CD4-positive, CD25-positive, alpha-beta regulatory T cell (primary cell): ENCODE measurements at regions not wholly inside any gene's neighbourhood (a gene's known extent, or its start where the extent isn't known, plus 50 kb on each side); places are given as distances from the start of the nearest gene placed in this dataset.

Source experiments
- ATAC-seq, 2 donors: fragments of 150-1000 bp; cut with Tn5 transposase; one replicate each; pipeline ENCODE4 v1.10.0; 2021; ENCODE audit warnings: low read depth in 2 of 2, moderate number of reproducible peaks in 2 of 2, moderate library complexity in 1 of 2
- DNase-seq, 3 donors: peaks; one replicate each; pipeline versions ENCODE4 v3.0.0 to v3.0.0-alpha.2; 2012 to 2022; ENCODE audit warnings: mixed read lengths in 1 of 3
- H3K27ac ChIP-seq: one replicate; pipeline ENCODE4 v1.7.0; 2013; ENCODE audit warnings: mild to moderate bottlenecking, low read length; ENCODE audit not compliant: insufficient read depth, poor library complexity, severe bottlenecking
- H3K27me3 ChIP-seq: one replicate; pipeline ENCODE4 v1.7.0; 2013; ENCODE audit warnings: low read length; ENCODE audit not compliant: control insufficient read depth, insufficient read depth
- H3K36me3 ChIP-seq: one replicate; pipeline ENCODE4 v1.7.0; 2013; ENCODE audit warnings: mild to moderate bottlenecking, low read length, moderate library complexity; ENCODE audit not compliant: control insufficient read depth, insufficient read depth
- H3K4me1 ChIP-seq: 2 replicates; pipeline ENCODE4 v1.7.0; 2013; ENCODE audit warnings: mild to moderate bottlenecking, low read length; ENCODE audit not compliant: insufficient read depth, control insufficient read depth, poor library complexity, severe bottlenecking
- H3K4me3 ChIP-seq: one replicate; pipeline ENCODE4 v1.7.0; 2013; ENCODE audit warnings: low read depth, mild to moderate bottlenecking, low read length, moderate library complexity
- H3K9me3 ChIP-seq, 2 experiments: 1 replicate in 1 of 2; 2 replicates in 1 of 2; pipeline ENCODE4 v1.7.0; 2013; ENCODE audit warnings: low read length in 2 of 2, mild to moderate bottlenecking in 1 of 2, moderate library complexity in 1 of 2; ENCODE audit not compliant: control insufficient read depth in 2 of 2
- H3K27ac Mint-ChIP-seq, 3 donors: one replicate each; pipeline ENCODE4 v1.8.0; 2020 to 2022; ENCODE audit warnings: mild to moderate bottlenecking in 3 of 3, mixed read lengths in 3 of 3, moderate library complexity in 2 of 3
- H3K27me3 Mint-ChIP-seq: one replicate; pipeline ENCODE4 v1.8.0; 2022; ENCODE audit warnings: mild to moderate bottlenecking, mixed read lengths
- H3K36me3 Mint-ChIP-seq: one replicate; pipeline ENCODE4 v1.8.0; 2020; ENCODE audit warnings: mixed read lengths
- H3K4me1 Mint-ChIP-seq, 4 donors: one replicate each; pipeline ENCODE4 v1.8.0; 2020 to 2022; ENCODE audit warnings: mixed read lengths in 4 of 4, mild to moderate bottlenecking in 1 of 4
- H3K4me3 Mint-ChIP-seq, 4 donors: one replicate each; pipeline ENCODE4 v1.8.0; 2020 to 2022; ENCODE audit warnings: mild to moderate bottlenecking in 4 of 4, mixed read lengths in 4 of 4, moderate library complexity in 3 of 4
- H3K9me3 Mint-ChIP-seq, 7 donors: one replicate each; pipeline ENCODE4 v1.8.0; 2020 to 2022; ENCODE audit warnings: mixed read lengths in 7 of 7, mild to moderate bottlenecking in 3 of 7, moderate library complexity in 2 of 7

- H3K9me3 Mint-ChIP-seq: peaks cover 2 to 10% (median 5%) of the 10 kb centered on the region in 7 donors
- no peaks in the 10 kb centered on the region for H3K36me3 ChIP-seq
- H3K27me3 Mint-ChIP-seq: peaks cover 5% of the 10 kb centered on the region
- no peaks in the 10 kb centered on the region for H3K36me3 Mint-ChIP-seq
- H3K4me3 Mint-ChIP-seq: no peak overlapping the region
- DNase-seq (no peak), ATAC-seq (no peak)
- H3K27ac Mint-ChIP-seq: no peak overlapping the region
- no peaks in the 10 kb centered on the region for H3K4me1 Mint-ChIP-seq
- H3K27ac ChIP-seq: no peak overlapping the region
- no peak overlapping the region for H3K4me3 ChIP-seq
- no peaks in the 10 kb centered on the region for H3K4me1 ChIP-seq
- H3K27me3 ChIP-seq: no peaks in the 10 kb centered on the region
- no peaks in the 10 kb centered on the region for H3K9me3 ChIP-seq
These were observed 902.9 kb downstream of the LTN1 start for GRCh38 chr21:28089599-28090441.

GRCh38 chr21:28086861-28087581, 905.7 kb downstream of the LTN1 start:
- H3K27me3 ChIP-seq: no peaks in the 10 kb centered on the region
- ATAC-seq (no peak), DNase-seq (no peak)
- H3K9me3 ChIP-seq: no peaks in the 10 kb centered on the region
- Mint-ChIP-seq H3K27me3 (peaks cover 5% of the 10 kb centered on the region), H3K4me3 (no peak overlapping the region), H3K27ac (no peak overlapping the region), H3K4me1 (no peaks in the 10 kb centered on the region), H3K9me3 (peaks cover 2 to 10% (median 4%) of the 10 kb centered on the region in 7 donors), H3K36me3 (no peaks in the 10 kb centered on the region)
- H3K27ac ChIP-seq: no peak overlapping the region
- no peak overlapping the region for H3K4me3 ChIP-seq
- no peaks in the 10 kb centered on the region for H3K36me3 ChIP-seq
- no peaks in the 10 kb centered on the region for H3K4me1 ChIP-seq

DNA sequence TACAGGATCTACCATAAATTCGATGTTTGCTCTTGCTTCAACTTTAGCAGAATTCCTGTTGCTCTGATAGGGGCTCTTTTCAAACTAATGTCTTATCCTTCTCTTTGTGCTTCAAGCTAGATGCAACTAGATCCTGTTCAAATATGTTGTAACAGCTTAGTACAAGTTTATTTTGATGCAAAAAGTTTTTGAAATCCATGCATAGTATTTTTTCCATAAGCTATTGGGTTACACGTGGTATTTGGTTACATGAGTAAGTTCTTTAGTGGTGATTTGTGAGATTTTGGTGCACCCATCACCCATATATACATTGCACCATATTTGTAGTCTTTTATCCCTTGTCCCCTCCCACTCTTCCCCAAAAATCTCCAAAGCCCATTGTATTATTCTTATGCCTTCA, 907.7 kb downstream of the LTN1 start:
- DNase-seq (no peak), ATAC-seq (no peak)
- H3K36me3 Mint-ChIP-seq: no peaks in the 10 kb centered on the region
- Histone ChIP-seq H3K4me3 (no peak overlapping the region), H3K4me1 (no peaks in the 10 kb centered on the region), H3K27me3 (no peaks in the 10 kb centered on the region), H3K36me3 (no peaks in the 10 kb centered on the region), H3K9me3 (no peaks in the 10 kb centered on the region), H3K27ac (no peak overlapping the region)
- no peak overlapping the region for H3K27ac Mint-ChIP-seq
- H3K27me3 Mint-ChIP-seq: peaks cover 4% of the 10 kb centered on the region
- no peaks in the 10 kb centered on the region for H3K4me1 Mint-ChIP-seq
- no peak overlapping the region for H3K4me3 Mint-ChIP-seq
- H3K9me3 Mint-ChIP-seq: peaks cover 0 to 10% (median 5%) of the 10 kb centered on the region in 7 donors

DNA sequence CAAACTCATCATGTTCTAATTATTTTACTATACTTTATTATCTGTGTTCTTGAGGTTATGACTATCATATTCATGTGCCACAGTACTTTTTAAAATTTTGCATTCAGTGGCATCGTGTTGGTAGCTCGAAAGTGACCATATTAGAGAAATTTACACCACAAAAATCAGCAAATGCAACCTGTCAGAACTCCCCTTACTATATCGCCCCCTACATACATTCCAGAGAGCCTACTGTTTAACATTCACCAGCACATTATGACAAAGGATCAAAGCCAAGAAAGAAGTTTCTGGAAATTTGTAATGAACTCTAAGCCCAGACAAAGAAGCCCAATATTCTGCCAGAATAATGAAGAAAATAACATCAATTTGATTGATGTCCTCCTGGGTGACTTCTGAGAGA, 909.3 kb downstream of the LTN1 start:
- Mint-ChIP-seq H3K27me3 (peaks cover 4% of the 10 kb centered on the region), H3K36me3 (no peaks in the 10 kb centered on the region), H3K4me1 (no peaks in the 10 kb centered on the region), H3K27ac (no peak overlapping the region), H3K9me3 (peaks cover 0 to 10% (median 6%) of the 10 kb centered on the region in 7 donors), H3K4me3 (no peak overlapping the region)
- Histone ChIP-seq H3K27me3 (no peaks in the 10 kb centered on the region), H3K9me3 (no peaks in the 10 kb centered on the region), H3K27ac (no peak overlapping the region), H3K4me3 (no peak overlapping the region), H3K36me3 (no peaks in the 10 kb centered on the region), H3K4me1 (no peaks in the 10 kb centered on the region)
- no peak for DNase-seq
- no peak for ATAC-seq

- DNase-seq: no peak
- no peak overlapping the region for H3K4me3 Mint-ChIP-seq
- no peak for ATAC-seq
- Histone ChIP-seq H3K4me3 (no peak overlapping the region), H3K36me3 (no peaks in the 10 kb centered on the region), H3K4me1 (no peaks in the 10 kb centered on the region), H3K9me3 (no peaks in the 10 kb centered on the region), H3K27ac (no peak overlapping the region), H3K27me3 (no peaks in the 10 kb centered on the region)
- no peaks in the 10 kb centered on the region for H3K4me1 Mint-ChIP-seq
- peaks cover 0 to 7% (median 2%) of the 10 kb centered on the region in 7 donors for H3K9me3 Mint-ChIP-seq
- no peaks in the 10 kb centered on the region for H3K36me3 Mint-ChIP-seq
- no peak overlapping the region for H3K27ac Mint-ChIP-seq
- H3K27me3 Mint-ChIP-seq: peaks cover 4% of the 10 kb centered on the region
These were observed 914.6 kb downstream of the LTN1 start for GRCh38 chr21:28078126-28078525.

- DNase-seq: no peak
- Histone ChIP-seq H3K4me1 (no peaks in the 10 kb centered on the region), H3K4me3 (no peak overlapping the region), H3K27ac (no peak overlapping the region), H3K36me3 (no peaks in the 10 kb centered on the region), H3K27me3 (no peaks in the 10 kb centered on the region), H3K9me3 (no peaks in the 10 kb centered on the region)
- Mint-ChIP-seq H3K27me3 (no peaks in the 10 kb centered on the region), H3K4me3 (no peak overlapping the region), H3K36me3 (no peaks in the 10 kb centered on the region), H3K4me1 (no peaks in the 10 kb centered on the region), H3K27ac (no peak overlapping the region), H3K9me3 (peaks cover 1 to 12% (median 5%) of the 10 kb centered on the region in 7 donors)
- ATAC-seq: no peak
These were observed 918.0 kb downstream of the LTN1 start for GRCh38 chr21:28074676-28075075.

- no peaks in the 10 kb centered on the region for H3K4me1 Mint-ChIP-seq
- H3K27me3 Mint-ChIP-seq: no peaks in the 10 kb centered on the region
- no peak for DNase-seq
- Histone ChIP-seq H3K27me3 (no peaks in the 10 kb centered on the region), H3K4me1 (no peaks in the 10 kb centered on the region), H3K27ac (no peak overlapping the region), H3K36me3 (no peaks in the 10 kb centered on the region), H3K9me3 (no peaks in the 10 kb centered on the region), H3K4me3 (no peak overlapping the region)
- no peak for ATAC-seq
- peaks cover 0 to 12% (median 5%) of the 10 kb centered on the region in 7 donors for H3K9me3 Mint-ChIP-seq
- no peak overlapping the region for H3K4me3 Mint-ChIP-seq
- H3K27ac Mint-ChIP-seq: no peak overlapping the region
- H3K36me3 Mint-ChIP-seq: no peaks in the 10 kb centered on the region
These were observed 920.1 kb downstream of the LTN1 start for GRCh38 chr21:28072601-28073000.
